ENCODE measurements at regions not wholly inside any gene's neighbourhood (a gene's known extent, or its start where the extent isn't known, plus 50 kb on each side); places are given as distances from the start of the nearest gene placed in this dataset.
"Not testable (repeated sequence)": the region's sequence is repeated elsewhere in the genome, so short reads cannot be mapped to it uniquely, and the experiment has no call there.

- DNase-seq, result no peak
These were observed 907.6 kb upstream of the EPHA5 start for GRCh38 chr4:66577922-66578321.

GRCh38 chr4:66575008-66575696 is 904.9 kb upstream of the EPHA5 start:
- no peak for DNase-seq

GRCh38 chr4:66574145-66574978 is 904.1 kb upstream of the EPHA5 start:
- DNase-seq, result no peak

- DNase-seq, result no peak
These were observed 902.7 kb upstream of the EPHA5 start for GRCh38 chr4:66572949-66573348.

GRCh38 chr4:66571145-66571695 is 900.9 kb upstream of the EPHA5 start:
- DNase-seq, result no peak

GRCh38 chr4:66569228-66569627 is 898.9 kb upstream of the EPHA5 start:
- no peak for DNase-seq

- DNase-seq, result no peak
These were observed 898.1 kb upstream of the EPHA5 start for GRCh38 chr4:66568431-66568830.

- DNase-seq, result no peak
These were observed 897.7 kb upstream of the EPHA5 start for GRCh38 chr4:66568001-66568400.

GRCh38 chr4:66567551-66567950 is 897.3 kb upstream of the EPHA5 start:
- no peak for DNase-seq

- DNase-seq, result no peak
These were observed 895.5 kb upstream of the EPHA5 start for GRCh38 chr4:66565801-66566200.

GRCh38 chr4:66564901-66565651 is 894.8 kb upstream of the EPHA5 start:
- DNase-seq, result no peak

- no peak for DNase-seq
These were observed 892.1 kb upstream of the EPHA5 start for GRCh38 chr4:66562276-66562806.

- DNase-seq, result not testable (repeated sequence)
These were observed 891.3 kb upstream of the EPHA5 start for GRCh38 chr4:66561465-66562053.

GRCh38 chr4:66558651-66559050 is 888.4 kb upstream of the EPHA5 start:
- no peak for DNase-seq

- DNase-seq, result no peak
These were observed 886.5 kb upstream of the EPHA5 start for GRCh38 chr4:66556651-66557278.

GRCh38 chr4:66555301-66555700 is 885.0 kb upstream of the EPHA5 start:
- DNase-seq, result no peak

- no peak for DNase-seq
These were observed 884.5 kb upstream of the EPHA5 start for GRCh38 chr4:66554826-66555225.

- not testable (repeated sequence) for DNase-seq
These were observed 875.0 kb upstream of the EPHA5 start for GRCh38 chr4:66545301-66545700.

GRCh38 chr4:66544281-66544680 is 874.0 kb upstream of the EPHA5 start:
- no peak for DNase-seq

GRCh38 chr4:66539745-66540144 is 869.5 kb upstream of the EPHA5 start:
- peak; percentile 54 for DNase-seq

- no peak for DNase-seq
These were observed 854.5 kb upstream of the EPHA5 start for GRCh38 chr4:66524781-66525180.

GRCh38 chr4:66522244-66522643 is 852.0 kb upstream of the EPHA5 start:
- DNase-seq, result no peak

Measured in OCI-M1 (cell line).